ENCODE measurements at regions not wholly inside any gene's neighbourhood (a gene's known extent, or its start where the extent isn't known, plus 50 kb on each side); places are given as distances from the start of the nearest gene placed in this dataset.

DNA sequence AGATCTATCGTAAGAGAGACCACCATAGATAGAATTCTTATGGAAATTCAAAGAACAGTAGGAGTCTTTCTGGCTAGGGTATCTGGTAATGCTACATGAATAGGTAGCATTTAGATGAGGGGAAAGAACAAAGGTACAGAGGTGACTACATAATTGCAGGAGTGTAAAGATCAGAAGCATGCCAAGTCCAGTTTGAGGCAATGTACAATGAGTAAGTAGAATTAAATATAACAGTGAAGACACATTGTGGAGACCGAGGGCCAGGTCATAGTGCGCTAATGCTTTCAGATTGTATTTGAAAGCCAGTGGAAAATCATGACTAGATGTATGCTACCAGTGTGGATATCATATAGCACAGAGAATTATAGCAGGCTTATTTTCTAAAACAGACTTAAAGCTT is 1611.6 kb upstream of the LRRTM3 start:
- FAIRE-seq (no peak), DNase-seq (ENCODE audit: extremely low spot score, insufficient read length, low read depth) (no peak)

DNA sequence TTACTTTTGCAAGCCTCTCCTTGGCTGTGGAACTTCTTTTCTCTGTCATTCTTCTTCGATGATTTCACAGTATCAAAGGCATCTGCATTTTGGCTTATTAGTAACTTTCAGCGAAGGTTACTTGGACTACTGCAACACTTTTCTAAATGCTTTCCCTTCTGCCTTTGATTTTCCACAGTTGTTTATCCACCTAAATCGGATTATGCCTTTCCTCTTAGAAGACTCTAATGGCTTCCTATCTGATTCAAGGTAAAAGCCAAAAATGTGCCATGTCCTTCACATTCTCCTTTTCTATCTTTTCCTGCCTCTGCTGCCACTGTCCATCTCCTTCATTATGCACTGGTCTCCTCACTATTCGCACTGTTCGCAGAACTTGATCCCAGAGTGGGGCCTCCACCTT is 1606.3 kb upstream of the LRRTM3 start:
- DNase-seq (ENCODE audit: extremely low spot score, insufficient read length, low read depth) (no peak), FAIRE-seq (no peak)

DNA sequence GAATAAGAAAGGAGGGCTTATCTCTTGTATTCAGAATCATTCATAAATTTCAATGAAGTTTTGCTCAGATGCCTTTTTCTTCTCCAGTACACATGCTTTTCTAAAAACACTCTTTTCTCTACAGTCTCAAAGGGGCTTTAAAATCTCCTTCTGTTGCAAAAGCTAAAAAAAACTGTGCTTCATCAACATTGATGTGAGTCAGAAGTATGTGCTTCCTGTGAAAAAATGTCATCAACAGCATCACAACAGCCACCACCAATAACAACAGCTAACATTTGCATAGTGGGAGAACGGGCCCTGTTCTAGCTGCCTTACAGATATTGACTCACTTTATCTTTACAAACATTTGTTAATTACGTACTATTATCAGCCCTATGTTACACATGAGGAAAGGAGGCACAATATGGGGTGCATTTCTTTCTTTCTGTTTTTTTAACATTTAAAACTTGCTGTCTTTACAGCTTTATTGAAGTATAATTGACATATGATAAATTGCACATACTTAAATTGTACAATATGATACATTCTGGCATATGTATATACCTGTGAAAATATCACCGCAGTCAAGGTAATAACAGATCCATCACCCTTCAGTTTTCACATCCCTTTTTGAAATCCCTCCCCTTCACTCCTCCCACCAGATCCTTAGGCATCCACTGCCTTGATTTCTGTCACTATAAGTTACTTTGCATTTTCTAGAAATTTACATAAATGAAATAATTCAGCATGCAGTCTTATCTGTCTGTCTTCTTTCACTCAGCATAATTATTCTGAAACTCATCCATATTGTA is 1605.4 kb upstream of the LRRTM3 start:
- FAIRE-seq (no peak), DNase-seq (ENCODE audit: extremely low spot score, insufficient read length, low read depth) (no peak)

DNA sequence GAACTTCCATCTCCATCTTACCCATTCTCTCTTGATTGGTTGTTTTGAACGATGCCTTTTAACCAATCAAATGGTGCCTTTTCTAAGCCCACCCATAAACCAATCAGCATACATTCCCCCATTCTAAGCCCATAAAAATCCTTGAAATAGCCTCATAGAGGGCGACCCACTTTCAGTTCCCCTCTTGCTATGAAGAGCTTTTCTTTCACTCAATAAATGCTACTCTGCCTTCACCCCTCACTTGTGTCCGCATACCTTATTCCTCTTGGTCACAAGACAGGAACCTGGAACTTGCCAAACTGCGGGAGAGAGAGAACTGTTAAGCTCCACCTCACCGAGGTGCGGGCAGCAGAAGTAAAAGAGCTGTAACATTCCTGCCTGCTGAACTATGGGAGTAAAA is 1602.0 kb upstream of the LRRTM3 start:
- DNase-seq (ENCODE audit: extremely low spot score, insufficient read length, low read depth), result no peak
- no peak for FAIRE-seq

DNA sequence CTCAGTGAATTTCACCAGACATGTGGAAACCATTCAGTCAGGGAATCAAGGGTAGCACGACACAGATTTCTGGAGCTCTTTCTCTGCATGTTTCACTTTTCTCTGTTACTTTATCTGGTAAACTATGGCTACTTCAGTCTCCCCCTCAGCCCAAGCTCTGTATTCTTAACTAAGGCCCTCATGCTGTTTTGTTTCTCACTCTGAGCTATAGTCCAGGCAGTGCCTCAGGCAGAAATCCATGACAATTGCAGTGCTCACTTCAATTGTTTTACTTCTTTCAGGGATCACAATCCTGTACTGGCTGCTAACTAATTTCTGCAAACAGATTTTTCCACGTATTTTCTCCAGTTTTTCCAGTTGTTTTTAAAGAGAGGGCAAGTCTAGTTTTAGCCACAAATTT is 1599.9 kb upstream of the LRRTM3 start:
- DNase-seq (ENCODE audit: extremely low spot score, insufficient read length, low read depth), result no peak
- no peak for FAIRE-seq

DNA sequence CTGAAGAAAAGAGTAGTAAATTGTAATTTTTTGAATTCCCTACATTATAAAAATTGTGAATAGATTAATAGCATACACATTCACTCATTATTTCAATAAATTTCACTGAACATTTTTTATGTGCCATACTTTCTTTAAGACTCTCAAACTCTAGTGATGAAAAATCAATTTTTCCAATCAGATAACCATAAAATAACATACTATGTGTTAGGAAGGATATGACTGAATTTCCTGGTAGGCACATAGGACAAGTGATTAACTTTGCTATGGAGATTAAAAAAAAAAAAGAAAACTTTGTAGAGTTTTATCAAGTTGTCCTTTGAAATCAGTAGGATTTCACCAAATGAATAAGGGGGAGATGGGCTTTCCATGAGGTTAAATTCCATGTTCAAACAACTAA is 1597.3 kb upstream of the LRRTM3 start:
- FAIRE-seq (no peak), DNase-seq (ENCODE audit: extremely low spot score, insufficient read length, low read depth) (no peak)

DNA sequence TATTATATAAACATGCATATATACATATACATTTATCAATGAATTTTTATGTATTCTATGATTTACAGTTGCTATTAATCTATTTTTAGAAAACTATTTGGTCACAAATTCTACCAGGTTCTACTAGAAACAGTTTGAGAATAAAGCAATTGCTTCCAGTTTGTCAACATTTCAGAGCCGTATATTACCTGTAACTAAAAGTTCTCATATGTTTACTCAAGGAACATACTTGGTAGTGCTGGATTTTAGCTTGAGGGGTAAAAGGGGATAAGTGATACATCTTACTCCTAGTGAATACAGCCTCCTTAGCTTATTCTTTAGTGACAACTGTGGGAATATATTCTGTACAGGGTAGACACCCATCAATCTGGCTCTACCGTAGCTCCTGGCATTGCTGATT is 1590.5 kb upstream of the LRRTM3 start:
- DNase-seq (ENCODE audit: extremely low spot score, insufficient read length, low read depth), result no peak
- FAIRE-seq, result no peak

DNA sequence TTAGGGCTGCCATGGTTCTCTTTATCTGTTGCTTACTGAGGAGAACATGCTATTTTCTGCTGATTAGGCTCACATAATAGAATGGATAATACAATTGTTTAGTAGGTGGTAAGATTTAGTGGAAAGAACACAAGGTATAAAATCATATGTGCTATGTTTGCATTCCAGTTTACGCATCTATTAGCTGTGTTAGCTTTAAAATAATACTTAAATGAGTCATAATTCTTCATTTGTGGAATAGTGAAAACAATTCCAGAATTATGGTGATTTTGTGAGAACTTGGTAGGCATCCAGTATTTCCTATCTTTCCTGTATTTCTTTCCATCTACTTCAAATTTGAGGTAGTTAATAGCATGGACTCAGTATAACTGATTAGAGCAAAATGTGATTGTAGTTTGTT is 1585.5 kb upstream of the LRRTM3 start:
- DNase-seq (ENCODE audit: extremely low spot score, insufficient read length, low read depth), result no peak
- FAIRE-seq, result no peak

DNA sequence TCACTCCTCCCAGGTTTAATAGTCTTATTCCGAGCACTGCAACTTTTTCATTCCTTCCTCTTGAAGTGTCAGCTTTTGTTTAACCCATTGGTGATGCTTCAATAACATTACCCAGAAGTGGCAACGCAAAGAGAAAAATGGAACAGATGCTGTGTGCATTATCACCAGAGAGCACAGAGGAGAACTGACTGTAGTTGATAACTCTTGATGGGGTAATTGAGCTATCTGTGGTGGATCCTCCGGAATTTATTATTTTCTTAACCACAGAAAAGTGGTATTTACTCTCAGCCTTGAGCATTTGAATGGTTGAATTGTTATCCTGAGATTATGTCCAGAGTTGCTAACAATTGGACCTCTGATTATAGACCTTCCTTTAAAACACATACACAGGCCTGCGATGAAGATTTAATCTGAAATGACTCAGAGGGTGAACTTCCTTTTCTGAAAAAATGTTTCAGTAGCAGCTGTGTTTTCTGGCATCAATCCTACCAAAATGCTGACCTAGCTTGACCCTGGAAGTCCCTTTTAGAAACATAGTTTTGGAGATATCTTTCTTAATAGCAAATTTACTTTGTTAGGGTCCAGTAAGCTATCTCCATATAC is 1584.4 kb upstream of the LRRTM3 start:
- DNase-seq (ENCODE audit: extremely low spot score, insufficient read length, low read depth), result no peak
- no peak for FAIRE-seq

DNA sequence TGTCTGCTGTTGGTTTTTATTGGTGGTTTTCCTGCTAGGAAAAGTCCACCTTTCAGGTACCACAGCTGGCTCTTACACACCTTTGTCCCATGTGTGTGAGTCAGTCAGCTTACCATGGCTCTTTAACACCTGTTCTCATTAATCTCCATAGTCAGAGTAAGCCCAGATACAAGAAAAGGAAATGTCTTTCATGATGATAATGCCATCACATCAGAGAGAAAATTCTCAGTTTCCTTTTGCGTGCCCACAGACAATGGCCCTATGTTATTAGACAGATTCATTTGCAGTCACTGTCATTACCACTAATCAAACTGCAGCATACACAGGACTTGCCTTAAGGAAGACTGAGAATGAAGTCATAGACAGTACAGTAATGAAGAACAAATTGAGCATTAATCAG is 1583.6 kb upstream of the LRRTM3 start:
- FAIRE-seq (no peak), DNase-seq (ENCODE audit: extremely low spot score, insufficient read length, low read depth) (no peak)

DNA sequence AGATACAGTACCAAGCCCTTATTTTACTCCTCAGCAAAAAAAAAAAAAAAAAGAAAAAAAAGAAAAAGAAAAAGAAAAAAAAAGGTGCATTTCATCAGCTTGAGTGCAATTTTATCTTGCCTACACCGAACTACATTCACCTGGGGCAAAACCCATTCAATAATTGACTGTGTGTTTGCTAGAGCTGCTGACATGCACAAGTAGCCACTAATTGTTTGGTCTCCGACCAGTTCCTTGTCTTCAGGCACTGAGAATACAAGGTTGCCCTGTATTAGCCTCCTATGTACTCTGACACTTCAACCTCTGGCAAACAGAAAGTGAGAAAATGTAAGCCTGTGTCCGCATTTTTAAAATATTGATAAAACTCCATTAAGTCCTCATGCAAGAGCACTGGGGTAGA is 1579.4 kb upstream of the LRRTM3 start:
- FAIRE-seq (no peak), DNase-seq (ENCODE audit: extremely low spot score, insufficient read length, low read depth) (no peak)

DNA sequence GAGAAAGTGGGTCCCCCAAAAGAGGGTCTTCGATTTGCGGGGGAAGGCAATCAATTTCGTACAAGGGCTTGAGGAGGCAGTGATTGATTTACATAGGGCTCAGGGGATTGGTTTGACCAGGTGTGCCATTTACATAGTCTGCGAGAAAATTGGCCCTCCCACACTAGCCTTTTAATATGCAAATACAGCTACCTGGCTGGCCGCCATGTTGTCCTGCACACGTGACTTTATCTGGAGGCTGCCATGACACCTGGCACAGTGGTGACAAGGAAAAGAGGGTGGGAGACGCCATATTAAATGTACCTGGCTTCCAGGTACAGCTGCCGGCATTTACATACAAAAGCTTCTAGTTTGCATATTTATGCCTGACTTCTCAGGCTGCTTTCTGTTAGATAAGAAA is 1577.2 kb upstream of the LRRTM3 start:
- no peak for FAIRE-seq

DNA sequence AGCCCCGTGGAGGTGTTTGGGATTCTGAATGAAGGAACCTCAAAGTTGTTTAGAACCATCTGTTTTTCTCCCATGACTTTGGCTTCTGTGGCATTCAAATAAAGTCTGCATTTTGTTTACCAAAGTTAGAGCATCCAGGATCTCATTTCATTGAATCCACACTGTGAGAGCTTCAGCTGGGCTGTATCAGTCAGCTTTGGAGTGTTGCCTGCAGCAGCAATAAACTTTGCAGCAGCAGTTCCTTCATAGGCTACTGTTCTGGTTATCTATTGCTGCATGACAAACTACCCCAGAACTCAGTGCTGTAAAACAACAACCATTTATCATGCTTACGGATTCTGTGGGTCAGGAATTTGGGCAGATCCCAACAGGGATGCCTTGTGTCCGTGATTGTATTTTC is 1575.2 kb upstream of the LRRTM3 start:
- DNase-seq (ENCODE audit: extremely low spot score, insufficient read length, low read depth), result no peak
- no peak for FAIRE-seq

More for the DNA sequence above, 1577.2 kb upstream of the LRRTM3 start:
- DNase-seq (ENCODE audit: extremely low spot score, insufficient read length, low read depth), result no peak

DNA sequence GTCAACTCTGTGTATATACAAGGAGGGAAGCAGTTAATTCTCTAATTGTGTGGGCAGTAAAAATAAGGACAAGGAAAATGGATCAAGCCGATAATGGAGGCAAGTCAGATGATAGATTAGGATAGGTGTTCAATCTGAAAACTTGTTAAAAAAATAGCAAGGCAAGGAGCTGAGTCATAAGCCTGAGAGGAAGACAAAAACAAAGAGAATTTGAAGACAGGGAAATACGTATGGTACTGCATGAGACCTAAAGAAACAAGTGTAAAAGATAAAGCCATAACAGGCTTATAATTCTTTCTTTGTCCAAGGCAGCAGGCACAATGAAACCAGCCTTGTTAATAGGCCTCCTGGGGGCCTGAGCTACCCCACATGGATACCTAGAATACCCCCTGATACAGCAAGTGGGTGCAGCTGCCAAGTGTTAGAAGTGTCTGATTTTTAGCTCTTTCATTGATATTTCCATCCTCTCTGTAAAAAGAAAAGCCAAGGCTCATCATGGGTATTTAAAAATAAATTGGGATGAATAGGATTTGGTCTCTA is 1570.6 kb upstream of the LRRTM3 start:
- FAIRE-seq (no peak), DNase-seq (ENCODE audit: extremely low spot score, insufficient read length, low read depth) (no peak)

DNA sequence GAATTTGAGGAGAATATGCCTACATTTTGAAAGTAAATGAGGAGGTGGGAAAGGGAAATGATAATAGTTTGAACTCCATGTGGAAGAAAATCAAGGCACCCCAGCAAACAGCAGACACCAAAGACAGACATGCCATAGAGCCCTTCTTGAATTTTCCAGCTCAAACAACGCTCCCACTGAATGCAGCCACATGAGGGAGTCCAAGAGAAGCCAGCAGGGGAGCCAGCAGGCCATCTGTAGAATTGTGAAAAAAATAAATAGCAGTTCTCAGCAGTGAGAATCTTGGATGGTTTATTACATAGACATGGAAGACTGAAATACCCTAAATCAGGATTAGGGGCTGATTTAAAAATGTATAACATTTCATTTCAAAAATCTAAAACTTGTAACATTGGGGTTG is 1567.3 kb upstream of the LRRTM3 start:
- DNase-seq (ENCODE audit: extremely low spot score, insufficient read length, low read depth), result no peak
- FAIRE-seq, result no peak

DNA sequence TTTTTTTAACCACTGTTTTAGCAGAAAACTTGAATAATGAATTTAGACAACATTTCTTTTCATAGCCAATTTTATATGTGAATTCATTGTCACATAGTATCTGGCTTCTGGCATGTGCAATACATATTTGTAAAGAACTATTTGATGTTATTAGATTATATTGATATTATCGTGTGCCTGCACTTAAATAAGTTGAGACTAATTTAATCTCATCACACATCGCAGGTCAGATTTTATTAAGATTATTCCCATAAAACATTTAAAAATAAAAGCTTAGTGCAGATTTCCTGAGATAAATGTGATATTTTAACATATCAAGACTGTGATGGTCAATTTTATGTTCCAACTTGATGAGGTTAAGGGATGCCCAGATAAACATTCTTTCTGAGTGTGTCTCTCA is 1565.3 kb upstream of the LRRTM3 start:
- FAIRE-seq (no peak), DNase-seq (ENCODE audit: extremely low spot score, insufficient read length, low read depth) (no peak)

DNA sequence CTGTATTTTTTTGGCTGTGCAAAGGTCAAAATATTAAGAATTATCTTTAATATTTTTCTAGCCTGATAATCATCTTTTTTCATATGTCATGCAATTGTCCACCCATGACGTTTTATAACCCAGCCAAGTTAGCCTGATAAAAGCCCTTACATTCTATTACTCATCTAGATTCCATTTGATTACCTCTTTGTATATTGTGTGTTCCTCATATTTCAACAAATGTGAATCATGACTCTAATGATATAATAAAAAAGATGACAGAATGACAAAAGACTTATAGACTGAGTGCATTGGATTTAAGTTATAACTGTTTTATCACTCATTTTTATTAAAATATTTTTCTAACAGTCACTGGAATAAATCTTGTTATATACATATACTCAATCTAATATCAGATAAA is 1560.0 kb upstream of the LRRTM3 start:
- DNase-seq (ENCODE audit: extremely low spot score, insufficient read length, low read depth) (no peak), FAIRE-seq (no peak)

DNA sequence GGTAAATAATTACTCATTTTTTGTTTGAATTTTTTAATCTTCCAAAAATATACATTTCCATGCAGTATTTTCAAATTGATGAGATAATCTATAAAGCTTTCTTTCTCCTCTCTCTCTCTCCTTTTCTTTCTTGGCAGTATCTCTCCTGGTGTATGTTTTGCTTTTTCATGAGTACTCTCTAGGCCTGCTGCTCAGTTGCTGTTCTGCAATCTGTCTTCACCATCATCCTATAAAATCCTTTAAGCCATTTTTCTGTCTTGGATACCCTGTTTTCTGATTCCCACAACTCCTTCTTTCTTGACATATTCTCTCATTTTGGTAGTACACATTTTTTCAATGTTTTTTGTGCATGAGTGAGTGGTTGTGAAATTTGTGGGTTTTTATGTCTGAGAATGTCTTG is 1558.1 kb upstream of the LRRTM3 start:
- no peak for DNase-seq (ENCODE audit: extremely low spot score, insufficient read length, low read depth)
- FAIRE-seq, result no peak

DNA sequence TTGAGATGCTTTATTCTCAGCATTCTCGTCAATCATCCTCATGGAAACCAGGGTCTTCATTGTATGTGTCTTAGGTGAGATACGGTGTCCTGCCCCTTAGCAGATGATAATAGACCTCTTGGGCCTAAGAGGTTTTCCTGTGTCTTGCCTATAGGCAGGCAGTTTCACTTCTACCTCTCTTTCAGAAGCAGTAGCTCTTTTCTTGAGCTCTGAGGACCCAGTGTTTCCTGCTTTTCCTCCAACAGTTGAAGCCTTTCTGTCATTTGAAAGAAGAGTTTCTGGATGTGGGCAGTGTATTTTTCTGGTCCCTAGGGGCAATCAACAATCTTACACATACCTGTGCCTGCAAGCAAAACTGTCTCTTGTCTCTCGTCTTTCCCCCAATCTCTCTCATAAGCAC is 1550.3 kb upstream of the LRRTM3 start:
- no peak for FAIRE-seq

DNA sequence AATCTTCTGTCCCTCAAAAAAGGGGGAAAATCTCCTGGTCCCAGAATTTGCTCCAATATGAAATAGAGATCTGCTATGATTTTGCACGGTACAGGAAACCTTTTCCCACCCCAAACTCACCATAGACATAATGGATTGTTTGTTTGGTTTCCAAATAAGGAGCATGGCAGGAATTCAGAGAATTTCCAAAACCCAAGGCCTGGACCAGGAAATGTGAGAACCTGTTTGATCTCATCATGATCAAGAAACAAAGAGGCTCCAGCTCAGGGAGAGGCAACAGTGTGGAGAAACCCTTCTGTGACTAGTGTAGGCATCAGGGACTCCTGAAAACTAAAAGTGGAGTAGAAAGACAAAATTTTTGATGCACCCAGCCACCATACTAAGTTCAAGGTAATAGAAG is 1548.1 kb upstream of the LRRTM3 start:
- DNase-seq (ENCODE audit: extremely low spot score, insufficient read length, low read depth) (no peak), FAIRE-seq (no peak)

More for the DNA sequence above, 1550.3 kb upstream of the LRRTM3 start:
- DNase-seq (ENCODE audit: extremely low spot score, insufficient read length, low read depth), result no peak

DNA sequence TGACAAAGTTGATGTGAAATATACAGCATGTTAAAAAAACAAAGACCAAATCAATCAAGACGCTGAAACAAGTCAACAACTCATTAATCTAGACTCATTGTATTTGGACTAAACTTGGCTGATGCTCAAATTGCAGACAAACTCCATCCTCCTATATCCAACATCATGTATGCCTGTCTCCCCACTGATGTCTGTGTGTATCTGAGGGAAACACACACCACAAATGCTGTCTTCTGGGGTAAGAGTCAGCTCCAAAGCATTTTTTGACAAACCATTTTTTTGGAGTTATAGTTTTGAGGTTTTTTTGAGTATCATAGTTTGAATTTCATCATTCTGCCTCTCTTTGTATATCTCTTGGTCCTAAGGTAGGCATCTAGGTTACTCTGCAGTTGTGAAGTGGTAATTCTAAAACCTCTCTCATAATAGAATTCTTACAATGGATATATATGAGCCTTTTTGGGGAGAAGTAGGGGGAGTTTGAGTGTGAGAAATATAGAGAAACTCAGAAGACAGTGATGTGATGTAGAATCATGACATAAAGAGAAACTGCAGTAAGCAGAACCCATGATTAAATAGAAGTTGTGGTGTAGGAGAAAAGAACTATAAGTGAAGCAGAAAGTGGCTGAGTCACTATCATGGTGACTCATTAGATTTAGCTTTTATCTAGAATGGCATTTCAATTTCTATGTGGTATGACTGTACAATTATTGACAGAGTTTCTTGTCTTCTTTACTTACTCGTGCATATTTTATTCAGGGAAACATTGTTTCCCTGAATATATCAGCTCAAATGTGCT is 1531.1 kb upstream of the LRRTM3 start:
- FAIRE-seq, result no peak
- no peak for DNase-seq (ENCODE audit: extremely low spot score, insufficient read length, low read depth)
